ENCODE measurements at regions not wholly inside any gene's neighbourhood (a gene's known extent, or its start where the extent isn't known, plus 50 kb on each side); places are given as distances from the start of the nearest gene placed in this dataset.
"Not testable (repeated sequence)": the region's sequence is repeated elsewhere in the genome, so short reads cannot be mapped to it uniquely, and the experiment has no call there.

DNA sequence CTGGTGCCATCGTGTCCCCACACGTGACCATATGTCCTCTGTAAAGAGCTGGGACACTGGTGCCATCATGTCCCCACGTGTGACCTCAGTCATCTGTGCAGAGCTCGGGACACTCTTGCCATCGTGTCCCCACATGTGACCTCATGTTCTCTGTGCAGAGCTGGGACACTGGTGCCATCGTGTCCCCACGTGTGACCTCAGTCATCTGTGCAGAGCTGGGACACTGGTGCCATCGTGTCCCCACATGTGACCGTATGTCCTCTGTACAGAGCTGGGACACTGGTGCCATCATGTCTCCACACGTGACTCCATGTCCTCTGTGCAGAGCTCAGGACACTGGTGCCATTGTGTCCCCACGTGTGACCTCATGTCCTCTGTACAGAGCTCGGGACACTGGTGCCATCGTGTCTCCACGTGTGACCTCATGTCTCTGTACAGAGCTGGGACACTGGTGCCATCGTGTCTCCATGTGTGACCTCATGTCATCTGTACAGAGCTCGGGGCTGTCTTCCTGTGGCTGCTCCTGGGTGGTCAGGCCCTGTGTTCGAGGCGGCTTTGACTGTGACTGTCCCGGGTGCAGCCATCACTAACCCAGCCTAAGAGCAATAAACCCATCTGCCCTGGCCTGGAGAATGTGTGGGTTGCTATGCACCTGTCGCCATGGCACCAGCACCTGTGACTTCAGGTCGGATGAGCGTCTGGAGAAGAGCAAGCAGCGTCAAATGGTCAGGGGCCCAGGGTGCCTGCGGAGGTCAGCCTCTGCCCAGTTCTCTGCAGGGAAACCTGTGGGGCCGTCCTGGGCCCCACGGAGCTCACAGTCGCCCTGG lies 334.4 kb downstream of the ADGRD1 start:
- H3K9me3 ChIP-seq = no peaks in the 10 kb centered on the region
- no peak overlapping the region for H3K4me3 ChIP-seq
- H3K27ac ChIP-seq = no peak overlapping the region
- no peaks in the 10 kb centered on the region for H3K36me3 ChIP-seq
- 64 to 81% methylated on average over 27 of the region's 27 CpGs for WGBS, 2 donors
- peaks cover 0 to 9% (median 0%) of the 10 kb centered on the region in 3 donors for H3K27me3 ChIP-seq
- intact Hi-C loops (cut with DNase I) = no loop called here
- H3K4me1 ChIP-seq = no peaks in the 10 kb centered on the region
- TF ChIP-seq EP300 (IDR thresholded peaks at IDR 0.05) (no peak), POLR2A (IDR thresholded peaks at IDR 0.05) (no peak), CTCF (IDR thresholded peaks at IDR 0.05) (no peak), POLR2AphosphoS5 (IDR thresholded peaks at IDR 0.05) (no peak)
- DNase-seq = peak; percentile 34

- H3K36me3 ChIP-seq; H3K27me3 ChIP-seq; intact Hi-C loops (cut with DNase I); H3K4me3 ChIP-seq; H3K4me1 ChIP-seq; H3K27ac ChIP-seq; H3K9me3 ChIP-seq: not testable (repeated sequence)
- 78 to 84% methylated on average over 19 of the region's 19 CpGs for WGBS, 2 donors
- peak; percentile 36 for DNase-seq
These were observed 335.3 kb downstream of the ADGRD1 start for GRCh38 chr12:131288765-131289695.

GRCh38 chr12:131289807-131290206 lies 336.1 kb downstream of the ADGRD1 start:
- intact Hi-C loops (cut with DNase I) = loop anchor here (10.0 kb wide), 1 partner anchor 375 kb away; no protein-coding TSS in a partner anchor
- 80 to 81% methylated on average over 7 of the region's 8 CpGs for WGBS, 2 donors
- H3K9me3 ChIP-seq = not testable (repeated sequence)

GRCh38 chr12:131290255-131290959 lies 336.7 kb downstream of the ADGRD1 start:
- no peak overlapping the region for H3K4me3 ChIP-seq
- no peaks in the 10 kb centered on the region for H3K9me3 ChIP-seq
- intact Hi-C loops (cut with DNase I) = loop anchor here (10.0 kb wide), 1 partner anchor 374 kb away; no protein-coding TSS in a partner anchor
- no peaks in the 10 kb centered on the region for H3K36me3 ChIP-seq
- WGBS, 2 donors = 74 to 76% methylated on average over 10 of the region's 10 CpGs
- no peaks in the 10 kb centered on the region for H3K4me1 ChIP-seq
- TF ChIP-seq EP300 (IDR thresholded peaks at IDR 0.05) (no peak), POLR2A (IDR thresholded peaks at IDR 0.05) (no peak), CTCF (IDR thresholded peaks at IDR 0.05) (no peak), POLR2AphosphoS5 (IDR thresholded peaks at IDR 0.05) (no peak)
- peaks cover 0 to 9% (median 0%) of the 10 kb centered on the region in 3 donors for H3K27me3 ChIP-seq
- DNase-seq = no peak
- no peak overlapping the region for H3K27ac ChIP-seq

More at GRCh38 chr12:131289807-131290206, 336.1 kb downstream of the ADGRD1 start:
- H3K4me3 ChIP-seq, H3K36me3 ChIP-seq, H3K4me1 ChIP-seq, H3K27me3 ChIP-seq, H3K27ac ChIP-seq: not testable (repeated sequence)
- DNase-seq = peak; percentile 35

DNA sequence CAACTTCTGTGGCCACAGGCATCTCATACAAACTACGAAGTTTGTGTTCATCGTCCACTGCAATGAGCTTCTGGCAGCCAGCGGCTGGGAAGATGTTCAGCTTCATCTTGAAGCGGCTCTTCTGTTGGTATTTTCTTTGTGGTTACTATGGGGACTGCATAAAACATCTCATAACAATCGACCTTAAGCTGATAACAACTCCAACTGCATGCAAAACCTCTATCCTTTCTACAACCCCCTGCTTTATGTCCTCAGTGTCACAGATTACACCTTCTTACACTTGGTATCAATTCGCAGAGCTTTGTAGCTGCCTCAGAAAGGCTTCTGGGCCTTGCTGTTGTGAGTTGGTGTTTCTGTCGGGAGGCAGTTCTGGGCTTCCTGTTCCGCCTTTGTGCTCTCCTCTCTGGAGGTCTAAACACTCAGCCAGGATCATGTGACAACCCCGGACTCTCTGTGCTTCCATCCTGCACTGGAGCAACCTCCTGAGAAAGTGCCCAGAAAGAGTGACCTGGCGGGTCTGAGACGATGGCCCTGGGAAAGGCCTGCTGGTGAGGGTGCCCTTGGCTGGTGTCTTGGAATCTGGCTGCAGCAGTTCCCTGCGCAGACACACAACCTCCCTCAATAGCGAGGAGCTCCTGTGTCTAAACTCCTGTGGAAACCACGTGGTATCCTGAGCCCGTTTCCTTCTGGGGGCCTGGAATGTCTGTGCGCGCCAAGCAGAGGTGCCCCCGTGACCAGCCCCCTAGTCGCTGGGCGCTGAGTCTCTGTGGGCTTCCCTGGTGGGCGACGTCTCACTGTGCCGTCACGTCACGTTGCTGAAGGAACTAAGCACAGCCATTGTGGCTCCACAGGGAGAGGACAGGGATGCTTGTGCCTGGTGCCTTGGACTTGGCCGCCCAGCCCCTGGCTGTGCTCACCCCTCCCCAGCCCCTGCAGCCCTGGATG lies 339.6 kb downstream of the ADGRD1 start:
- H3K9me3 ChIP-seq, H3K27me3 ChIP-seq, H3K36me3 ChIP-seq, H3K4me3 ChIP-seq, H3K4me1 ChIP-seq, H3K27ac ChIP-seq: not testable (repeated sequence)
- 68 to 69% methylated on average over 26 of the region's 26 CpGs for WGBS, 2 donors
- intact Hi-C loops (cut with DNase I) = loop anchor here (10.0 kb wide), 1 partner anchor 371 kb away; no protein-coding TSS in a partner anchor
- peak; percentile 61 for DNase-seq

- WGBS, 2 donors = 83 to 90% methylated on average over 12 of the region's 12 CpGs
- not testable (repeated sequence) for H3K36me3 ChIP-seq, H3K27me3 ChIP-seq, H3K27ac ChIP-seq, H3K4me3 ChIP-seq, H3K9me3 ChIP-seq, H3K4me1 ChIP-seq, DNase-seq
- intact Hi-C loops (cut with DNase I) = loop anchor here (10.0 kb wide), 1 partner anchor 370 kb away; no protein-coding TSS in a partner anchor
These were observed 341.0 kb downstream of the ADGRD1 start for GRCh38 chr12:131294716-131295115.

DNA sequence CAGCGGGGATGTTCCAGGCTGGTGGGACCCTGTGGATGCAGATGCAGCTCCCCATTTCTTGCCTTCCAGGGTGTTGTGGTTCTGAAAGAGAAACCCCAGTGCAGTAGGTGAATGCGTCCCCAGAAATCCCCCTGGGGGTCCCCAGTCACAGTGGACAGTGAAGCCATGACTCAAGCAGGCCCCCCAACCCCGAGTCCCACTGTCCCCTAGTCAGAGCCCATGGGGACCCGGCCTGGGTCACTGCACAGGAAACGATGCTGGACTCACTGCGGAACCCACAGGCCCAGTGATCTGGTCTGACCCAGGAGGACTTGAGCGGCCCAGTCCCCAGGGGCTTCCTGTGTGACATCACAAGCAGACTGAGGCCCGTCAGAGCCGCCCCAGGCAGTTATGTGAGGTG lies 341.4 kb downstream of the ADGRD1 start:
- intact Hi-C loops (cut with DNase I) = loop anchor here (10.0 kb wide), 1 partner anchor 370 kb away; no protein-coding TSS in a partner anchor

DNA sequence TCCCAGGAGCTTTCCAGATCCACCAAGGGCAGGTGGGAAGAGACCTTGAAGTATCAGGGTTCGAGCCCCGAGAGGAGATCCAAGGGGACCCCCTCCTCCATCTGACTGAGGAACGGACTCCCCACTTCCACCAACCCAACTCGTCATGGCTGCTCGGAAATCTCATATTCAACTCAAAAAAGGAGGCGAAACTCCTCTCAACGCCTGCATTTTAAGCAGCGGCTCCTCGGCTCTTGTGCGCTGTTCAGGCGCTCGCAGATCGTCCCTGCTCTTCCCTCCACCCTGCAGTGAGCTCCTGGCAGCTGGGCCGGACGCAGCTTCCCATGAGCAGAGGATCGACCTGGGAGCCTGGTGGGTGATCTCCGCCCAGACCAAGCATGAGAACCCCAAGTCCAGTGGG lies 341.9 kb downstream of the ADGRD1 start:
- not testable (repeated sequence) for DNase-seq, H3K27me3 ChIP-seq, H3K27ac ChIP-seq, H3K4me3 ChIP-seq, H3K4me1 ChIP-seq, H3K9me3 ChIP-seq, H3K36me3 ChIP-seq
- intact Hi-C loops (cut with DNase I) = loop anchor here (10.0 kb wide), 1 partner anchor 369 kb away; no protein-coding TSS in a partner anchor
- 88 to 90% methylated on average over 15 of the region's 17 CpGs for whole genome bisulfite sequencing, 2 donors

More for the DNA sequence above, 341.4 kb downstream of the ADGRD1 start:
- not testable (repeated sequence) for H3K36me3 ChIP-seq, H3K4me3 ChIP-seq, H3K27ac ChIP-seq, H3K9me3 ChIP-seq, H3K4me1 ChIP-seq, H3K27me3 ChIP-seq, DNase-seq
- WGBS, 2 donors = 78 to 83% methylated on average over 6 of the region's 9 CpGs
